T-cell (primary cell): ENCODE measurements at regions not wholly inside any gene's neighbourhood (a gene's known extent, or its start where the extent isn't known, plus 50 kb on each side); places are given as distances from the start of the nearest gene placed in this dataset.

Source experiments
- ATAC-seq, 4 experiments: fragments of 200-7000 bp in 3 of 4; fragments of 150-1000 bp in 1 of 4; cut with Tn5 transposase; replicated peaks in 1 of 4; 1 replicate in 3 of 4; 2 replicates in 1 of 4; pipeline ENCODE4 v1.10.0; 2021; ENCODE audit warnings: moderate library complexity in 3 of 4, mild to moderate bottlenecking in 2 of 4, moderate number of reproducible peaks in 1 of 4
- CTCF ChIA-PET, 2 donors: fragments of 300-600 bp; sonication (Branson Sonifier 250); formaldehyde crosslinking; loops; one replicate each; lab custom pipeline; 2022; ENCODE audit warnings: antibody characterized with exemption in 2 of 2; lab: Charles Lee
- POLR2A ChIA-PET, 2 donors: fragments of 300-600 bp; sonication (Branson Sonifier 250); formaldehyde crosslinking; loops; one replicate each; lab custom pipeline; 2022; ENCODE audit warnings: antibody characterized with exemption in 2 of 2; lab: Charles Lee
- DNase-seq, 35 experiments: peaks; one replicate each; pipeline versions ENCODE4 v3.0.0 to v3.0.0-alpha.2; 2013 to 2023
- H3K27ac ChIP-seq: one replicate; pipeline ENCODE4 v1.5.1; 2013; ENCODE audit warnings: low read length
- H3K27me3 ChIP-seq, 2 experiments: replicated peaks in 1 of 2; 1 replicate in 1 of 2; 2 replicates in 1 of 2; pipeline versions ENCODE4 v1.6.1 to v1.7.0; 2013; ENCODE audit warnings: low read length in 1 of 2, mixed read lengths in 1 of 2; ENCODE audit not compliant: control insufficient read depth in 2 of 2, insufficient read depth in 2 of 2; ENCODE audit errors: extremely low read depth in 1 of 2
- H3K36me3 ChIP-seq, 2 donors: 1 replicate in 1 of 2; 2 replicates in 1 of 2; pipeline versions ENCODE4 v1.6.1 to v1.7.0; 2013; ENCODE audit warnings: low read length in 1 of 2; ENCODE audit not compliant: control insufficient read depth in 2 of 2, insufficient read depth in 1 of 2; ENCODE audit errors: extremely low read depth in 1 of 2
- H3K4me1 ChIP-seq, 2 experiments: 1 replicate in 1 of 2; 2 replicates in 1 of 2; pipeline versions ENCODE4 v1.6.1 to v1.7.0; 2013; ENCODE audit warnings: low read length in 2 of 2, mixed read lengths in 1 of 2; ENCODE audit not compliant: insufficient read depth in 2 of 2, control insufficient read depth in 1 of 2; ENCODE audit errors: extremely low read depth in 1 of 2
- H3K4me3 ChIP-seq, 2 donors: 1 replicate in 1 of 2; 2 replicates in 1 of 2; pipeline versions ENCODE4 v1.5.1 to v1.7.0; 2013; ENCODE audit warnings: mild to moderate bottlenecking in 2 of 2, low read length in 1 of 2, moderate library complexity in 1 of 2; ENCODE audit not compliant: control insufficient read depth in 1 of 2; ENCODE audit errors: extremely low read depth in 1 of 2
- H3K9me3 ChIP-seq: 2 replicates; pipeline ENCODE4 v1.7.0; 2013
- H3K27ac Mint-ChIP-seq, 2 donors: one replicate each; pipeline ENCODE4 v1.8.0; 2020 to 2021; ENCODE audit warnings: mild to moderate bottlenecking in 2 of 2, mixed read lengths in 2 of 2
- H3K27me3 Mint-ChIP-seq, 2 donors: one replicate each; pipeline ENCODE4 v1.8.0; 2021 to 2022; ENCODE audit warnings: mixed read lengths in 2 of 2
- H3K36me3 Mint-ChIP-seq: one replicate; pipeline ENCODE4 v1.8.0; 2021; ENCODE audit warnings: mixed read lengths
- H3K4me1 Mint-ChIP-seq, 3 donors: one replicate each; pipeline ENCODE4 v1.8.0; 2020 to 2022; ENCODE audit warnings: mixed read lengths in 3 of 3, mild to moderate bottlenecking in 1 of 3
- H3K4me3 Mint-ChIP-seq, 3 donors: one replicate each; pipeline ENCODE4 v1.8.0; 2020 to 2022; ENCODE audit warnings: mild to moderate bottlenecking in 3 of 3, mixed read lengths in 3 of 3, moderate library complexity in 3 of 3
- H3K9me3 Mint-ChIP-seq, 3 donors: one replicate each; pipeline ENCODE4 v1.8.0; 2020 to 2022; ENCODE audit warnings: mixed read lengths in 3 of 3
- WGBS: methylation state at CpG from one replicate; pipeline ENCODE4 v1.1.5; 2013; ENCODE audit warnings: missing lambda C conversion rate; ENCODE audit not compliant: insufficient coverage; 5-methylcytosine and 5-hydroxymethylcytosine counted together

GRCh38 chr5:82802954-82803353 lies 274.2 kb downstream of the TMEM167A start:
- no peak overlapping the region for H3K27ac ChIP-seq
- no peaks in the 10 kb centered on the region for H3K36me3 ChIP-seq
- POLR2A ChIA-PET, result no interaction called here
- no peaks in the 10 kb centered on the region for H3K4me1 ChIP-seq
- no peak for ATAC-seq
- no peaks in the 10 kb centered on the region for H3K27me3 ChIP-seq
- no peaks in the 10 kb centered on the region for H3K9me3 ChIP-seq
- Mint-ChIP-seq H3K4me3 (no peak overlapping the region), H3K4me1 (no peaks in the 10 kb centered on the region), H3K36me3 (no peaks in the 10 kb centered on the region), H3K27ac (no peak overlapping the region), H3K27me3 (no peaks in the 10 kb centered on the region), H3K9me3 (no peaks in the 10 kb centered on the region)
- H3K4me3 ChIP-seq, result no peak overlapping the region
- CTCF ChIA-PET, result no interaction called here
- 22% methylated on average over 1 of the region's 3 CpGs for WGBS
- DNase-seq, result no peak

- no peaks in the 10 kb centered on the region for H3K36me3 ChIP-seq
These were observed 276.4 kb downstream of the TMEM167A start for GRCh38 chr5:82800826-82801225.

GRCh38 chr5:82799361-82800077 lies 277.7 kb downstream of the TMEM167A start:
- H3K4me1 Mint-ChIP-seq, result no peaks in the 10 kb centered on the region
- Histone ChIP-seq H3K9me3 (no peaks in the 10 kb centered on the region), H3K4me3 (no peak overlapping the region), H3K36me3 (no peaks in the 10 kb centered on the region), H3K27ac (no peak overlapping the region), H3K4me1 (no peaks in the 10 kb centered on the region), H3K27me3 (no peaks in the 10 kb centered on the region)
- no peaks in the 10 kb centered on the region for H3K9me3 Mint-ChIP-seq
- ATAC-seq (no peak), DNase-seq (no peak)
- CTCF ChIA-PET, result no interaction called here
- POLR2A ChIA-PET, result no interaction called here
- WGBS, result 96% methylated on average over 4 of the region's 5 CpGs
- H3K36me3 Mint-ChIP-seq, result no peaks in the 10 kb centered on the region
- peaks cover 0 to 2% of the 10 kb centered on the region in 2 donors for H3K27me3 Mint-ChIP-seq
- no peak overlapping the region for H3K4me3 Mint-ChIP-seq
- H3K27ac Mint-ChIP-seq, result no peak overlapping the region

More at GRCh38 chr5:82800826-82801225, 276.4 kb downstream of the TMEM167A start:
- H3K4me1 Mint-ChIP-seq, result no peaks in the 10 kb centered on the region
- no peak overlapping the region for H3K27ac ChIP-seq
- peaks cover 0 to 2% of the 10 kb centered on the region in 2 donors for H3K27me3 Mint-ChIP-seq
- no peaks in the 10 kb centered on the region for H3K4me1 ChIP-seq
- no peak overlapping the region for H3K4me3 ChIP-seq
- POLR2A ChIA-PET, result no interaction called here
- CTCF ChIA-PET, result no interaction called here
- no peaks in the 10 kb centered on the region for H3K9me3 ChIP-seq
- H3K4me3 Mint-ChIP-seq, result no peak overlapping the region
- no CpG with 5 or more reads among the region's 1 CpG for WGBS
- H3K36me3 Mint-ChIP-seq, result no peaks in the 10 kb centered on the region
- ATAC-seq, result no peak
- no peaks in the 10 kb centered on the region for H3K27me3 ChIP-seq
- no peak overlapping the region for H3K27ac Mint-ChIP-seq
- no peaks in the 10 kb centered on the region for H3K9me3 Mint-ChIP-seq
- DNase-seq, result no peak

GRCh38 chr5:82798676-82799075 lies 278.5 kb downstream of the TMEM167A start:
- ATAC-seq, result no peak
- CTCF ChIA-PET, result no interaction called here

GRCh38 chr5:82796643-82797416 lies 280.4 kb downstream of the TMEM167A start:
- Histone ChIP-seq H3K27me3 (no peaks in the 10 kb centered on the region), H3K4me3 (no peak overlapping the region), H3K36me3 (no peaks in the 10 kb centered on the region), H3K4me1 (no peaks in the 10 kb centered on the region), H3K27ac (no peak overlapping the region), H3K9me3 (no peaks in the 10 kb centered on the region)
- ATAC-seq (no peak), DNase-seq (no peak)
- ChIA-PET POLR2A (no interaction called here), CTCF (interaction anchor here (1.1 to 2.3 kb wide), 2 partner anchors 444 to 447 kb away, joined by 3 to 8 read pairs; no protein-coding TSS in a partner anchor)
- WGBS, result 66% methylated on average over 3 of the region's 5 CpGs
- Mint-ChIP-seq H3K4me3 (no peak overlapping the region), H3K27me3 (peaks cover 0 to 5% of the 10 kb centered on the region in 2 donors), H3K9me3 (no peaks in the 10 kb centered on the region), H3K27ac (no peak overlapping the region), H3K36me3 (no peaks in the 10 kb centered on the region), H3K4me1 (no peaks in the 10 kb centered on the region)

More at GRCh38 chr5:82798676-82799075, 278.5 kb downstream of the TMEM167A start:
- Mint-ChIP-seq H3K27ac (no peak overlapping the region), H3K9me3 (no peaks in the 10 kb centered on the region), H3K36me3 (no peaks in the 10 kb centered on the region), H3K4me3 (no peak overlapping the region), H3K27me3 (peaks cover 0 to 5% of the 10 kb centered on the region in 2 donors), H3K4me1 (no peaks in the 10 kb centered on the region)
- no peak for DNase-seq
- H3K9me3 ChIP-seq, result no peaks in the 10 kb centered on the region
- no CpG with 5 or more reads among the region's 2 CpGs for WGBS
- no peaks in the 10 kb centered on the region for H3K27me3 ChIP-seq
- no peak overlapping the region for H3K27ac ChIP-seq
- H3K4me3 ChIP-seq, result no peak overlapping the region
- no peaks in the 10 kb centered on the region for H3K4me1 ChIP-seq
- POLR2A ChIA-PET, result no interaction called here
- no peaks in the 10 kb centered on the region for H3K36me3 ChIP-seq

- H3K4me3 Mint-ChIP-seq, result no peak overlapping the region
- H3K36me3 ChIP-seq, result no peaks in the 10 kb centered on the region
- ChIA-PET CTCF (interaction anchor here (2.1 to 2.3 kb wide), 2 partner anchors 442 kb away, joined by 7 to 8 read pairs; no protein-coding TSS in a partner anchor), POLR2A (no interaction called here)
- H3K27me3 Mint-ChIP-seq, result peaks cover 0 to 5% of the 10 kb centered on the region in 2 donors
- H3K36me3 Mint-ChIP-seq, result no peaks in the 10 kb centered on the region
- H3K27ac ChIP-seq, result no peak overlapping the region
- H3K4me1 Mint-ChIP-seq, result no peaks in the 10 kb centered on the region
- no peaks in the 10 kb centered on the region for H3K9me3 ChIP-seq
- WGBS, result 50% methylated on average over 1 of the region's 2 CpGs
- ATAC-seq (no peak), DNase-seq (no peak)
- H3K4me3 ChIP-seq, result no peak overlapping the region
- peaks cover 0 to 5% (median 0%) of the 10 kb centered on the region in 3 donors for H3K9me3 Mint-ChIP-seq
- no peak overlapping the region for H3K27ac Mint-ChIP-seq
- no peaks in the 10 kb centered on the region for H3K27me3 ChIP-seq
- no peaks in the 10 kb centered on the region for H3K4me1 ChIP-seq
These were observed 282.3 kb downstream of the TMEM167A start for GRCh38 chr5:82794876-82795275.
